Stomach (tissue), 8 donors: ENCODE measurements at regions not wholly inside any gene's neighbourhood (a gene's known extent, or its start where the extent isn't known, plus 50 kb on each side); places are given as distances from the start of the nearest gene placed in this dataset.

Source experiments
- DNase-seq, 2 donors: peaks; one replicate each; pipeline versions ENCODE4 v3.0.0 to v3.0.0-alpha.2; 2013 to 2019
- H3K27ac ChIP-seq, 5 donors: fragments of 200-600 bp in 4 of 5; sonication (generic) in 4 of 5; one replicate each; pipeline ENCODE4 v1.5.1; 2013 to 2019; ENCODE audit warnings: mild to moderate bottlenecking in 1 of 5, moderate library complexity in 1 of 5
- H3K27me3 ChIP-seq, 3 donors: fragments of 200-600 bp; sonication (generic); one replicate each; pipeline ENCODE4 v1.5.1; 2017 to 2019; ENCODE audit warnings: mixed run types in 1 of 3
- H3K36me3 ChIP-seq, 4 donors: fragments of 200-600 bp; sonication (generic); 1 replicate in 3 of 4; 2 replicates in 1 of 4; pipeline ENCODE4 v1.5.1; 2016 to 2019
- H3K4me1 ChIP-seq, 4 donors: fragments of 200-600 bp; sonication (generic); one replicate each; pipeline ENCODE4 v1.5.1; 2016 to 2019
- H3K4me3 ChIP-seq, 4 donors: fragments of 200-600 bp; sonication (generic) in 3 of 4; one replicate each; pipeline ENCODE4 v1.5.1; 2016 to 2019; ENCODE audit warnings: mild to moderate bottlenecking in 1 of 4
- H3K9me3 ChIP-seq, 4 donors: fragments of 200-600 bp; sonication (generic); one replicate each; pipeline ENCODE4 v1.5.1; 2016 to 2019
- EP300 ChIP-seq: sonication (generic); formaldehyde crosslinking; IDR thresholded peaks from one replicate; pipeline ENCODE4 v1.6.1; 2017; ENCODE audit warnings: antibody characterized with exemption
- POLR2A ChIP-seq, 4 donors: fragments of 450-650 bp; IDR thresholded peaks; one replicate each; pipeline ENCODE4 v1.6.1; 2016; ENCODE audit warnings: antibody characterized with exemption in 4 of 4, control low read depth in 2 of 4, mild to moderate bottlenecking in 1 of 4, moderate library complexity in 1 of 4
- POLR2AphosphoS5 ChIP-seq, 3 donors: sonication (generic); formaldehyde crosslinking; IDR thresholded peaks; one replicate each; pipeline ENCODE4 v1.6.1; 2016; ENCODE audit warnings: antibody characterized with exemption in 3 of 3
- WGBS, 5 donors: extraction: QIAGEN DNeasy Blood & Tissue Kit in 3 of 5; methylation state at CpG; one replicate each; pipeline versions ENCODE4 v1.1.5 to v1.1.7; 2013 to 2018; 5-methylcytosine and 5-hydroxymethylcytosine counted together
- intact Hi-C: fragments of 100-400 bp; cut with DNase I; formaldehyde crosslinking; loops from one replicate; pipeline ENCODE4 v1.15.1; 2023; ENCODE audit warnings: low total_unique reads
- TF ChIP-seq, protein P1 (sequence below), 7 experiments: fragments of 450-650 bp in 4 of 7; fragments of 200-600 bp in 3 of 7; sonication (generic) in 3 of 7; IDR thresholded peaks; one replicate each; pipeline ENCODE4 v1.5.1; 2016 to 2019; ENCODE audit warnings: antibody characterized with exemption in 7 of 7, control low read depth in 2 of 7, mild to moderate bottlenecking in 1 of 7
- donor health status: healthy with polysubstance abuse.
- donor health status: Bipolar disorder and iron deficiency.
- donor health status: healthy.

DNA sequence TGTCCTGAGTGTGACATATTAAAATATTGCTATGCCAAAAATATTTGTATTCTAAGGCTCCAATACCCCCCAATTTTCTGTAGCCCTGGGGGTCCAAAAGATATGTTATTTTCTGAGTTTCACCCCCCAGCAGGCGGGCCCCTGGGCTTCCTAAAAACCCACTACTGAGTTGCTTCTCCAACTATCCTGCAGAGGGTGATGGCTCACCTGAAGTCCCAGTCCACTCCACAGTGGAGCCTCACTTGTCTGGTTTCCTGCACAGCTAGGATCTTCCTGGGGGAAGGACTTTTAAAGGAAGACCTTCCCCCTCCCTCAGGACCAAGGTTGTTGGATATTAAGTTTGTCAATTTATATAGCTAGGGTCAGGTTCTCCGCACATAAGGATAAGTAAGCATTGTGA, 1181.4 kb downstream of the ROBO2 start:
- no peak for DNase-seq
- Histone ChIP-seq H3K9me3 (no peaks in the 10 kb centered on the region), H3K27ac (no peak overlapping the region), H3K27me3 (no peaks in the 10 kb centered on the region), H3K4me3 (no peak overlapping the region), H3K4me1 (no peaks in the 10 kb centered on the region), H3K36me3 (no peaks in the 10 kb centered on the region)
- intact Hi-C loops = no loop called here
- TF ChIP-seq, protein P1, sequence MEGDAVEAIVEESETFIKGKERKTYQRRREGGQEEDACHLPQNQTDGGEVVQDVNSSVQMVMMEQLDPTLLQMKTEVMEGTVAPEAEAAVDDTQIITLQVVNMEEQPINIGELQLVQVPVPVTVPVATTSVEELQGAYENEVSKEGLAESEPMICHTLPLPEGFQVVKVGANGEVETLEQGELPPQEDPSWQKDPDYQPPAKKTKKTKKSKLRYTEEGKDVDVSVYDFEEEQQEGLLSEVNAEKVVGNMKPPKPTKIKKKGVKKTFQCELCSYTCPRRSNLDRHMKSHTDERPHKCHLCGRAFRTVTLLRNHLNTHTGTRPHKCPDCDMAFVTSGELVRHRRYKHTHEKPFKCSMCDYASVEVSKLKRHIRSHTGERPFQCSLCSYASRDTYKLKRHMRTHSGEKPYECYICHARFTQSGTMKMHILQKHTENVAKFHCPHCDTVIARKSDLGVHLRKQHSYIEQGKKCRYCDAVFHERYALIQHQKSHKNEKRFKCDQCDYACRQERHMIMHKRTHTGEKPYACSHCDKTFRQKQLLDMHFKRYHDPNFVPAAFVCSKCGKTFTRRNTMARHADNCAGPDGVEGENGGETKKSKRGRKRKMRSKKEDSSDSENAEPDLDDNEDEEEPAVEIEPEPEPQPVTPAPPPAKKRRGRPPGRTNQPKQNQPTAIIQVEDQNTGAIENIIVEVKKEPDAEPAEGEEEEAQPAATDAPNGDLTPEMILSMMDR (IDR thresholded peaks at IDR 0.05) = no peak
- TF ChIP-seq POLR2A (IDR thresholded peaks at IDR 0.05) (no peak), EP300 (no peak), POLR2AphosphoS5 (IDR thresholded peaks at IDR 0.05) (no peak)
- WGBS, 5 donors = 63 to 87% (median 85%) methylated on average over 2 of the region's 2 CpGs

DNA sequence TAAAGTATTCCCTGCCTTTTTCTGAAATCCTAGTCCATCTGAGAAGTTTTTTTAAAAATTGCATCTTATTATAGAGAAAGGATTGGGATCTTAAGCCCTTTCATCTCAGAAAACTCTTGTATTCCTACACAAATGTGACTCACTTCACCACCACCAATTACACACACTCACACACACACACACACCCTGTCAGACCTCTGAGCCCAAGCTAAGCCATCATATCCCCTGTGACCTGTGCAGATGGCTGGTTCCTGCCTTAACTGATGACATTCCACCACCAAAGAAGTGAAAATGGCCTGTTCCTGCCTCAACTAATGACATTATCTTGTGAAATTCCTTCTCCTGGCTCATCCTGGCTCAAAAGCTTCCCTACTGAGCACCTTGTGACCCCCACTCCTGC, 1181.9 kb downstream of the ROBO2 start:
- TF ChIP-seq POLR2AphosphoS5 (IDR thresholded peaks at IDR 0.05) (no peak), EP300 (no peak), POLR2A (IDR thresholded peaks at IDR 0.05) (no peak)
- TF ChIP-seq, protein P1 (IDR thresholded peaks at IDR 0.05) = no peak
- DNase-seq = no peak
- intact Hi-C loops = no loop called here
- Histone ChIP-seq H3K4me1 (no peaks in the 10 kb centered on the region), H3K27ac (no peak overlapping the region), H3K27me3 (no peaks in the 10 kb centered on the region), H3K4me3 (no peak overlapping the region), H3K9me3 (no peaks in the 10 kb centered on the region), H3K36me3 (no peaks in the 10 kb centered on the region)

DNA sequence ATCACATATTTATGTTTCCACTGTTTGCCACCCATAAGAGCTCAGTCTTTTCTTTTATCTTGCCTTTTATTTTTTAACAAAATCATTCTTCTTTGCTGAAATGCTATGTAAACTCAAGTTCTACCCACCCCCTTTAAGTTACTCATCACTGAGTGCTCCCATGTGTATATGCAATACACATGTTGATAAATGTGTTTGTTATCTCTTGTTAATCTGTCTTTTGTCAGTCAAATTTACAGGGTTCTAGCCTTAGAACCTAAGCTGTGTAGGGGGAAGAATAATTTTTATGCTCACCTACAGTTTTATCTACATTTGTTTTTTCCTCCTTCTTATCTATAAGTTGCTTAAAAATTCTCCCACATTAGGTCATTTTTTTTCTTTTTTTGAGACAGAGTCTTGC, 1195.9 kb downstream of the ROBO2 start:
- intact Hi-C loops = no loop called here
- H3K9me3 ChIP-seq = peaks cover under 1 to 8% (median 5%) of the 10 kb centered on the region in 4 donors
- TF ChIP-seq EP300 = no peak
- no peak for TF ChIP-seq POLR2A (IDR thresholded peaks at IDR 0.05)
- no peak for TF ChIP-seq POLR2AphosphoS5 (IDR thresholded peaks at IDR 0.05)

DNA sequence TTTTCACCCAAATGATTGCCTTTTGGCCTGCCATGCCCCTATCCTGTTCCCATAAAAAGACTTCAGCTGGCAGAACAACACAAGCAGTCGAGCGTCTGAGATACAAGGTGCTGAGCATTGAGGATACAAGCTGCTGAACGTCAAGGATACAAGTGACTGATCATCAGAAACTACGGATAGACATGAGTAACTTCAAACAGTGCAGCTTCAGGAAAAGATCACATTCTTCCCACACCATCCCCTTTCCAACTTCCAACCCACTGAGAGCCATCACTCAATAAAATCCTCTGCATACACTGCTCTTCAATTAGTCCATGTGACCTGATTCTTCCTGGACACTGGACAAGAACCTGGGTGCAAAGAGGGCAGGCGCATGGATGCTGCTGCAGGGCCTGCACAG, 1198.9 kb downstream of the ROBO2 start:
- H3K4me3 ChIP-seq = no peak overlapping the region
- no peaks in the 10 kb centered on the region for H3K36me3 ChIP-seq
- DNase-seq = no peak
- intact Hi-C loops = no loop called here
- no peaks in the 10 kb centered on the region for H3K4me1 ChIP-seq
- H3K27me3 ChIP-seq = no peaks in the 10 kb centered on the region
- 83 to 91% (median 88%) methylated on average over 5 of the region's 5 CpGs for WGBS, 5 donors
- H3K27ac ChIP-seq = no peak overlapping the region
- H3K9me3 ChIP-seq = peaks cover 4 to 15% (median 13%) of the 10 kb centered on the region in 4 donors
- TF ChIP-seq POLR2A (IDR thresholded peaks at IDR 0.05) (no peak), EP300 (no peak), POLR2AphosphoS5 (IDR thresholded peaks at IDR 0.05) (no peak)
- TF ChIP-seq, protein P1 (IDR thresholded peaks at IDR 0.05) = no peak

More for the DNA sequence above, 1195.9 kb downstream of the ROBO2 start:
- no peaks in the 10 kb centered on the region for H3K36me3 ChIP-seq
- H3K27ac ChIP-seq = no peak overlapping the region
- H3K4me3 ChIP-seq = no peak overlapping the region
- DNase-seq = no peak
- H3K27me3 ChIP-seq = no peaks in the 10 kb centered on the region
- H3K4me1 ChIP-seq = no peaks in the 10 kb centered on the region

DNA sequence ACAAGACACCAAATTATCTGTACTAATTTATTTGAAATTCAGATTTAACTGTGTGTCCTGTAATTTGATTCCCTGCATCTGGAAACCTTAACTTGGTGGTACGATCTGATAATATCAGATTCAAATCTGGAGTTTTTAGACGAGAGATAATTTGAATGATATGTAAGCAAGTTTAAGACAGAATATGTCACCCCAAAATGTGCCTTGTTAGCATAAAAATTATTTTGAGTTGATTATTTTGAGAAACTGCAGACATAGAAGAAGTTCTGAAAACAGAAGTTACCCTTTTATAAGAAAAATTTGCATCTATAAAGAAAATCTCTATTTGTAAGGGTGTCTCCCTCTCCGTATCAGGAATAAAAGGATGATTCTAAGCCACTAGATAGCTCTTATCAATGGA, 1202.8 kb downstream of the ROBO2 start:
- Histone ChIP-seq H3K9me3 (peaks cover 4 to 26% (median 23%) of the 10 kb centered on the region in 4 donors), H3K36me3 (no peaks in the 10 kb centered on the region), H3K27ac (no peak overlapping the region), H3K27me3 (no peaks in the 10 kb centered on the region), H3K4me1 (no peaks in the 10 kb centered on the region), H3K4me3 (no peak overlapping the region)
- TF ChIP-seq EP300 (no peak), POLR2A (IDR thresholded peaks at IDR 0.05) (no peak), POLR2AphosphoS5 (IDR thresholded peaks at IDR 0.05) (no peak)
- TF ChIP-seq, protein P1 (IDR thresholded peaks at IDR 0.05) = no peak
- 83 to 89% (median 85%) methylated on average over 3 of the region's 3 CpGs for WGBS, 5 donors
- DNase-seq = no peak
- intact Hi-C loops = no loop called here
